Calu3 (cell line): ENCODE measurements at regions not wholly inside any gene's neighbourhood (a gene's known extent, or its start where the extent isn't known, plus 50 kb on each side); places are given as distances from the start of the nearest gene placed in this dataset.

ENCODE experiments used
- BruUV-seq: library from RNA; stranded (reverse); fragments of 400-500 nt; replicated peaks from 2 replicates; lab custom pipeline; 2021; lab: Mats Ljungman, UMichigan
- CTCF ChIA-PET: fragments of 300-600 bp; sonication (Branson Sonifier 250); formaldehyde crosslinking; loops from one replicate; lab custom pipeline; 2022; ENCODE audit warnings: antibody characterized with exemption; lab: Charles Lee
- DNase-seq: peaks from one replicate; pipeline ENCODE4 v3.0.0; 2022
- H3K27ac Mint-ChIP-seq: one replicate; pipeline ENCODE4 v1.8.0; 2022; ENCODE audit warnings: mixed read lengths; ENCODE audit not compliant: unreplicated experiment
- H3K27me3 Mint-ChIP-seq: one replicate; pipeline ENCODE4 v1.8.0; 2022; ENCODE audit warnings: mixed read lengths; ENCODE audit not compliant: unreplicated experiment
- H3K36me3 Mint-ChIP-seq: one replicate; pipeline ENCODE4 v1.8.0; 2022; ENCODE audit warnings: mild to moderate bottlenecking, moderate library complexity, mixed read lengths; ENCODE audit not compliant: insufficient read depth, unreplicated experiment
- H3K4me1 Mint-ChIP-seq: one replicate; pipeline ENCODE4 v1.8.0; 2022; ENCODE audit warnings: mild to moderate bottlenecking, low read depth, mixed read lengths; ENCODE audit not compliant: unreplicated experiment
- H3K4me3 Mint-ChIP-seq: one replicate; pipeline ENCODE4 v1.8.0; 2022; ENCODE audit warnings: mild to moderate bottlenecking, low read depth, moderate library complexity, mixed read lengths; ENCODE audit not compliant: unreplicated experiment
- H3K9me3 Mint-ChIP-seq: one replicate; pipeline ENCODE4 v1.8.0; 2022; ENCODE audit warnings: low read depth, mixed read lengths; ENCODE audit not compliant: unreplicated experiment
- intact Hi-C: fragments of 100-400 bp; cut with micrococcal nuclease; formaldehyde crosslinking; loops from one replicate; pipeline ENCODE4 v1.10.0; 2022; ENCODE audit not compliant: unreplicated experiment
- TF ChIP-seq, protein P1 (sequence below): fragments of 200-600 bp; IDR thresholded peaks from one replicate; pipeline ENCODE4 v1.8.0; 2022; ENCODE audit warnings: antibody characterized with exemption; ENCODE audit not compliant: unreplicated experiment

GRCh38 chr12:30568453-30568852, 127.2 kb downstream of the IPO8 start:
- CTCF ChIA-PET, result interaction anchor here (0.6 kb wide), 1 partner anchor 329 kb away, joined by 3 read pairs; no protein-coding TSS in a partner anchor
- Mint-ChIP-seq H3K4me3 (no peak overlapping the region), H3K27me3 (peaks cover 9% of the 10 kb centered on the region), H3K27ac (no peak overlapping the region), H3K9me3 (no peaks in the 10 kb centered on the region), H3K36me3 (no peaks in the 10 kb centered on the region), H3K4me1 (no peaks in the 10 kb centered on the region)
- intact Hi-C loops, result no loop called here
- DNase-seq, result no peak
- TF ChIP-seq, protein P1, sequence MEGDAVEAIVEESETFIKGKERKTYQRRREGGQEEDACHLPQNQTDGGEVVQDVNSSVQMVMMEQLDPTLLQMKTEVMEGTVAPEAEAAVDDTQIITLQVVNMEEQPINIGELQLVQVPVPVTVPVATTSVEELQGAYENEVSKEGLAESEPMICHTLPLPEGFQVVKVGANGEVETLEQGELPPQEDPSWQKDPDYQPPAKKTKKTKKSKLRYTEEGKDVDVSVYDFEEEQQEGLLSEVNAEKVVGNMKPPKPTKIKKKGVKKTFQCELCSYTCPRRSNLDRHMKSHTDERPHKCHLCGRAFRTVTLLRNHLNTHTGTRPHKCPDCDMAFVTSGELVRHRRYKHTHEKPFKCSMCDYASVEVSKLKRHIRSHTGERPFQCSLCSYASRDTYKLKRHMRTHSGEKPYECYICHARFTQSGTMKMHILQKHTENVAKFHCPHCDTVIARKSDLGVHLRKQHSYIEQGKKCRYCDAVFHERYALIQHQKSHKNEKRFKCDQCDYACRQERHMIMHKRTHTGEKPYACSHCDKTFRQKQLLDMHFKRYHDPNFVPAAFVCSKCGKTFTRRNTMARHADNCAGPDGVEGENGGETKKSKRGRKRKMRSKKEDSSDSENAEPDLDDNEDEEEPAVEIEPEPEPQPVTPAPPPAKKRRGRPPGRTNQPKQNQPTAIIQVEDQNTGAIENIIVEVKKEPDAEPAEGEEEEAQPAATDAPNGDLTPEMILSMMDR, result no peak
- BruUV-seq, result no TSS peak

- no peaks in the 10 kb centered on the region for H3K36me3 Mint-ChIP-seq
- DNase-seq, result no peak
- H3K27ac Mint-ChIP-seq, result no peak overlapping the region
- H3K9me3 Mint-ChIP-seq, result no peaks in the 10 kb centered on the region
- H3K4me1 Mint-ChIP-seq, result no peaks in the 10 kb centered on the region
- CTCF ChIA-PET, result no interaction called here
- intact Hi-C loops, result no loop called here
- no peak overlapping the region for H3K4me3 Mint-ChIP-seq
- no TSS peak for BruUV-seq
- peaks cover 9% of the 10 kb centered on the region for H3K27me3 Mint-ChIP-seq
- TF ChIP-seq, protein P1, result no peak
Measured at GRCh38 chr12:30567082-30567481, 128.6 kb downstream of the IPO8 start.

DNA sequence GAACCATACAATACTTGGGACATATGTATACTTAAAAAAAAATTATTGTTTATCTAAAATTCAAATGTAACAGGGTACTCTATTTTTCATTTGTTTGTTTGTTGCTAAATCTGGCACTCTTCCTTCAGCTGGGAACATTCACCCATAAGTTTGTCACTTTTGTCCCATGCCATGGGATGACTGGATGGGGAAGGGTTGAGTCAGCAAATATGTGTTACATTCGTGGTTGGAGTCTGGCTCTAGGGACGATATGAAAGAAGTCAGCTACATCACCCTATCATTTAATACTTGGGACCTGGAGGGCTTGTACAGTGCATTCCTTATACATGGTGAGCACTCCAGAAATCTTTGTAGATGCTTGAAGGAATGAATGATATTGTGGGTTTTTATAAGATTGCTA, 131.3 kb downstream of the IPO8 start:
- H3K9me3 Mint-ChIP-seq, result peaks cover 6% of the 10 kb centered on the region

GRCh38 chr12:30548203-30548602, 147.5 kb downstream of the IPO8 start:
- Mint-ChIP-seq H3K27me3 (no peaks in the 10 kb centered on the region), H3K9me3 (peaks cover 5% of the 10 kb centered on the region), H3K27ac (no peak overlapping the region), H3K36me3 (no peaks in the 10 kb centered on the region), H3K4me3 (no peak overlapping the region), H3K4me1 (no peaks in the 10 kb centered on the region)
- CTCF ChIA-PET, result no interaction called here
- TF ChIP-seq, protein P1, result no peak
- no peak for DNase-seq
- intact Hi-C loops, result no loop called here
- BruUV-seq, result no TSS peak

More for the DNA sequence above, 131.3 kb downstream of the IPO8 start:
- TF ChIP-seq, protein P1, result no peak
- no TSS peak for BruUV-seq
- CTCF ChIA-PET, result no interaction called here
- Mint-ChIP-seq H3K27me3 (peaks cover 9% of the 10 kb centered on the region), H3K27ac (no peak overlapping the region), H3K4me3 (no peak overlapping the region), H3K36me3 (no peaks in the 10 kb centered on the region), H3K4me1 (no peaks in the 10 kb centered on the region)
- no peak for DNase-seq
- intact Hi-C loops, result no loop called here
